ENCODE measurements at regions not wholly inside any gene's neighbourhood (a gene's known extent, or its start where the extent isn't known, plus 50 kb on each side); places are given as distances from the start of the nearest gene placed in this dataset.

DNA sequence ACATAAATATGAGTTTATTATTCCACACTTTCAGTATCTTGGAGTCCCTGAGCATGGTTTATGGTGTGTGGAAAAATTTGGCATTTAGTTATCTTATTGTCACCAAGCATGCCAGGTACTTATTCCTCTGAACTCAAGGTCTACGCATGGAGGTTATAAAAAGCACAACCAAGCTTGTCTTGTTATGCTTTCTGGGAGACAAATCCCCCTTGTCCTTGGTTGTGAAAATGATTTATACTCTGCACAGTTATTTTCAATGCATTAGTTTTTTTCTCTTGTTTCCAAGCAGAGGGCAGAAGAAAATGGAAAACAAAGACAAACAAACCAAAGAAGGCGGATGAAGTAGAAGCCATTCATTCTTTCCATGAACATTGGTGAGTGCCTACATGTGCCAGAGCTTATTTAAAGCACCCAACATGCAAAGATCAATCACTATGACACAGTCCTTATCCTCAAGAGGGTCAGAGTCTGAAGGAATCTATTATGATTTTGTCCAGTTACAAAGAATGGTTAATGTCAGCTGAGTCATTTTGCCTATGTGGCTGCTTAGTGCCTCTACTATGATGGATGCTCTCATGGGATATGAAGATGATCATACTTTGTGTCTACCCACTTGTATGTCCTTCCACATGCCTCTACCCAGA, 323.1 kb downstream of the TENT4A start:
- TF ChIP-seq POLR2A (IDR thresholded peaks at IDR 0.05) (no peak), CTCF (IDR thresholded peaks at IDR 0.05) (no peak)
- Histone ChIP-seq H3K9me3 (no peaks in the 10 kb centered on the region), H3K36me3 (no peaks in the 10 kb centered on the region), H3K27me3 (no peaks in the 10 kb centered on the region), H3K4me3 (replicated peaks in 1 of 3) (no peak overlapping the region), H3K27ac (no peak overlapping the region), H3K4me1 (no peaks in the 10 kb centered on the region)
- DNase-seq: no peak
- 74 to 75% methylated on average over 2 of the region's 2 CpGs for WGBS, 2 donors
- intact Hi-C loops (cut with DNase I): no loop called here

DNA sequence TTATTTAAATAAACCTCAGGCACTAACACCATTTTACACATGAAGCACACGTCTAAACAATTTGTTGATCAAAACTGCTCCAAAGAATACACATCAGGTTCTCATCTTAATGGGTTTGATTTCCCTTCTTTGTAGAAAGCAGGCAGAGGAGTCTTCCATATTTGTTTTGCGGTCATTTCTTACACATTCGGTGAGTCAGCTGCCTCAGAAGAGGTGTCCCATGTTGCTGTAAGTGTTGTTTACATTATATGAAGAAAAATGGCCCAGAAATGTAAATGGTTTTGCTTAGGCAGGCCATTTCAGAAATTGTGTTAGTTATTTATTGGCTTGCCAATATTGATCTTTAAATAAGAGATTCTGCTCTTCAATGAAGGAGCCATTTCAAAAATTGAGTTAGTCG, 325.8 kb downstream of the TENT4A start:
- Histone ChIP-seq H3K27ac (no peak overlapping the region), H3K36me3 (no peaks in the 10 kb centered on the region), H3K4me3 (replicated peaks in 1 of 3) (no peak overlapping the region), H3K27me3 (no peaks in the 10 kb centered on the region), H3K9me3 (no peaks in the 10 kb centered on the region), H3K4me1 (no peaks in the 10 kb centered on the region)
- TF ChIP-seq POLR2A (IDR thresholded peaks at IDR 0.05) (no peak), CTCF (IDR thresholded peaks at IDR 0.05) (no peak)
- no peak for DNase-seq
- intact Hi-C loops (cut with DNase I): no loop called here
- WGBS, 2 donors: 79 to 80% methylated on average over 4 of the region's 4 CpGs

GRCh38 chr5:7040111-7040510, 326.9 kb downstream of the TENT4A start:
- no peaks in the 10 kb centered on the region for H3K4me1 ChIP-seq
- no peaks in the 10 kb centered on the region for H3K36me3 ChIP-seq
- H3K4me3 ChIP-seq (replicated peaks in 1 of 3): no peak overlapping the region
- DNase-seq: no peak
- no peaks in the 10 kb centered on the region for H3K9me3 ChIP-seq
- 88 to 91% methylated on average over 2 of the region's 2 CpGs for WGBS, 2 donors
- intact Hi-C loops (cut with DNase I): no loop called here
- H3K27me3 ChIP-seq: no peaks in the 10 kb centered on the region
- no peak for TF ChIP-seq CTCF (IDR thresholded peaks at IDR 0.05)
- no peak for TF ChIP-seq POLR2A (IDR thresholded peaks at IDR 0.05)
- no peak overlapping the region for H3K27ac ChIP-seq

DNA sequence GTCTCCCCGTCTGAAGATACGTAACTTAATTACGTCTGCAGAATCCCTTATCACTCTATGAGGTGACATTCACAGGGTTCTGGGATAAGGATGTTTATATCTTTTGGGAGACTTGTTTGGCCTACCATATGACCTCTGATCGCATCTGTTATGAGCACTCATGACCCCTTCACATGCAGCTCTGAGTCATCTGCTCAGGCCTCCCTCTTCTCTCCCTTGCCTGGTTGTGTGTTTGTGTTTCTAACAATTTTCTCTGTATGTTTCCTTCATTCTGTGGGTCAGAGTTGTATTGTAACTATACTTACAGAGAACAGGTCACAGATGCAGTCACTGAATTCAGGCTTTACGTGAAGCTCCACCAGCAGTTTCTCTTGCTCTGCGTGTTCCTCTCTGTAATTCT, 330.6 kb downstream of the TENT4A start:
- no peaks in the 10 kb centered on the region for H3K27me3 ChIP-seq
- WGBS, 2 donors: 91 to 95% methylated on average over 6 of the region's 6 CpGs
- intact Hi-C loops (cut with DNase I): no loop called here
- H3K9me3 ChIP-seq: no peaks in the 10 kb centered on the region
- no peak overlapping the region for H3K27ac ChIP-seq
- DNase-seq: no peak
- no peaks in the 10 kb centered on the region for H3K4me1 ChIP-seq
- no peaks in the 10 kb centered on the region for H3K36me3 ChIP-seq
- no peak overlapping the region for H3K4me3 ChIP-seq (replicated peaks in 1 of 3)
- TF ChIP-seq CTCF (IDR thresholded peaks at IDR 0.05) (no peak), POLR2A (IDR thresholded peaks at IDR 0.05) (no peak)

- Histone ChIP-seq H3K4me3 (replicated peaks in 1 of 3) (no peak overlapping the region), H3K9me3 (no peaks in the 10 kb centered on the region), H3K36me3 (no peaks in the 10 kb centered on the region), H3K27ac (no peak overlapping the region), H3K27me3 (no peaks in the 10 kb centered on the region), H3K4me1 (no peaks in the 10 kb centered on the region)
- DNase-seq: no peak
- intact Hi-C loops (cut with DNase I): no loop called here
- WGBS, 2 donors: 65 to 67% methylated on average over 7 of the region's 7 CpGs
- TF ChIP-seq POLR2A (IDR thresholded peaks at IDR 0.05) (no peak), CTCF (IDR thresholded peaks at IDR 0.05) (no peak)
These were observed 334.5 kb downstream of the TENT4A start for GRCh38 chr5:7047511-7048261.
